ENCODE measurements at regions not wholly inside any gene's neighbourhood (a gene's known extent, or its start where the extent isn't known, plus 50 kb on each side); places are given as distances from the start of the nearest gene placed in this dataset.

GRCh38 chr1:218224101-218224500 lies 61.0 kb upstream of the RRP15 start:
- no peak overlapping the region for H3K4me3 ChIP-seq (ENCODE audit: low read depth, low read length)
- H3K27ac ChIP-seq (ENCODE audit: low read depth, low read length) = no peak overlapping the region
- H3K36me3 ChIP-seq (ENCODE audit: insufficient read depth, low read length) = no peaks in the 10 kb centered on the region
- H2AFZ ChIP-seq (ENCODE audit: low read length, unreplicated experiment) = no peak overlapping the region
- H3K79me2 ChIP-seq (ENCODE audit: control insufficient read depth, insufficient read depth, low read length, unreplicated experiment) = no peaks in the 10 kb centered on the region
- no peaks in the 10 kb centered on the region for H3K4me1 ChIP-seq (ENCODE audit: control insufficient read depth, insufficient read depth, low read length, unreplicated experiment)
- no peaks in the 10 kb centered on the region for H3K27me3 ChIP-seq (ENCODE audit: insufficient read depth, low read length)

GRCh38 chr1:218226005-218226404 lies 59.1 kb upstream of the RRP15 start:
- Histone ChIP-seq H3K27me3 (ENCODE audit: insufficient read depth, low read length) (no peaks in the 10 kb centered on the region), H3K4me1 (ENCODE audit: control insufficient read depth, insufficient read depth, low read length, unreplicated experiment) (no peaks in the 10 kb centered on the region), H3K4me3 (ENCODE audit: low read depth, low read length) (no peak overlapping the region), H3K27ac (ENCODE audit: low read depth, low read length) (no peak overlapping the region), H3K36me3 (ENCODE audit: insufficient read depth, low read length) (no peaks in the 10 kb centered on the region), H3K79me2 (ENCODE audit: control insufficient read depth, insufficient read depth, low read length, unreplicated experiment) (no peaks in the 10 kb centered on the region), H2AFZ (ENCODE audit: low read length, unreplicated experiment) (no peak overlapping the region)
